ENCODE measurements at regions not wholly inside any gene's neighbourhood (a gene's known extent, or its start where the extent isn't known, plus 50 kb on each side); places are given as distances from the start of the nearest gene placed in this dataset.

DNA sequence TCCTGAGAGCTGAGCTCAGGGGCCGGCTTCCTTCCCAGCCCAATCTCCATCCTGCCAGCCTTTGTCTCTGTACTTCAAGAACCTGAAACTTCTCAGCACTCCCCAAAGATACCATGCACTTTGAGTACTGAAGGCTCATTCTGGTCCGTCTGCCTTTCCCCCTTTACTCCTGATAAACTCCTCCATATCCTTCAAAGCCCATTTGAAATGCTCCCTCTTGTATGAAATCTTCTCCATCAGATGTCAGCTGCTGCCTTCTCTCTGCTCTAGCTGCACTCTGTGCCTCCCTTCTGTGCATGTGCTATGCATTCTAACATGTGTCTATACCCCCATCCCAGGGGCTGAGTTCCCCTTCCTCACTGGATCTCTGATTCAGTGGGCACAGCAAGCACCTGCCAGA lies 52.1 kb downstream of the PITPNM2 start:
- Mint-ChIP-seq H3K4me1 (ENCODE audit: low read depth, unreplicated experiment) (peaks cover 15% of the 10 kb centered on the region), H3K36me3 (ENCODE audit: insufficient read depth, unreplicated experiment) (no peaks in the 10 kb centered on the region)

DNA sequence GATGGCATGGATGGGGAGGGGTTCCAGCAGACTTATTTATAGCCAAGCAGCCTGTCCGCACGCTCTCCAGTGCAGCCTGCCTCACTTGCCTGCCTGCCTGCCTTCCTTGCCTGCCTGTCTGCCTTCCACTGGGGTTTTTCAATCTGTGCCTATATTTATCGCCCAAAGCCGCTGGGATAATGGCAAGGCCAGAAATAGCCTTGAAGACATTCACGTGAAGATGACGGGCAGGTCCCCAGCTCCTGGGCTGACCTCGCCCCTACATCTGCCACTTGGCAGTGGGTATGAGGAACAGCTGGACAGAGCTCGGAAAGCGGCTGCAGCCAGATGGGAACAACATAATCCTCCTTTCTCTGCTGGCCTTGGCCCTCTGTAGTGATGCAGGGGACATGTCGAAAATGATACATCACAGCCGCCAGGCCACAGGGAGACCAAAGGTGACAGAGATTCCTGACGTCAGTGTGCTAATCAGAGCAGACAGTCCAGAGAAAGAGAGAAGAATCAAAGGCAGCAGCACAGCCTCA lies 53.3 kb downstream of the PITPNM2 start:
- Mint-ChIP-seq H3K27me3 (ENCODE audit: insufficient read depth, unreplicated experiment) (no peaks in the 10 kb centered on the region), H3K27ac (ENCODE audit: unreplicated experiment) (no peak overlapping the region), H3K4me1 (ENCODE audit: low read depth, unreplicated experiment) (peaks cover 15% of the 10 kb centered on the region), H3K36me3 (ENCODE audit: insufficient read depth, unreplicated experiment) (peaks cover 6% of the 10 kb centered on the region), H3K4me3 (ENCODE audit: unreplicated experiment) (no peak overlapping the region), H3K9me3 (ENCODE audit: unreplicated experiment) (no peaks in the 10 kb centered on the region)
- TF ChIP-seq, protein P1, sequence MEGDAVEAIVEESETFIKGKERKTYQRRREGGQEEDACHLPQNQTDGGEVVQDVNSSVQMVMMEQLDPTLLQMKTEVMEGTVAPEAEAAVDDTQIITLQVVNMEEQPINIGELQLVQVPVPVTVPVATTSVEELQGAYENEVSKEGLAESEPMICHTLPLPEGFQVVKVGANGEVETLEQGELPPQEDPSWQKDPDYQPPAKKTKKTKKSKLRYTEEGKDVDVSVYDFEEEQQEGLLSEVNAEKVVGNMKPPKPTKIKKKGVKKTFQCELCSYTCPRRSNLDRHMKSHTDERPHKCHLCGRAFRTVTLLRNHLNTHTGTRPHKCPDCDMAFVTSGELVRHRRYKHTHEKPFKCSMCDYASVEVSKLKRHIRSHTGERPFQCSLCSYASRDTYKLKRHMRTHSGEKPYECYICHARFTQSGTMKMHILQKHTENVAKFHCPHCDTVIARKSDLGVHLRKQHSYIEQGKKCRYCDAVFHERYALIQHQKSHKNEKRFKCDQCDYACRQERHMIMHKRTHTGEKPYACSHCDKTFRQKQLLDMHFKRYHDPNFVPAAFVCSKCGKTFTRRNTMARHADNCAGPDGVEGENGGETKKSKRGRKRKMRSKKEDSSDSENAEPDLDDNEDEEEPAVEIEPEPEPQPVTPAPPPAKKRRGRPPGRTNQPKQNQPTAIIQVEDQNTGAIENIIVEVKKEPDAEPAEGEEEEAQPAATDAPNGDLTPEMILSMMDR (IDR thresholded peaks at IDR 0.05; ENCODE audit: insufficient read depth in 1 of 2, low read depth in 1 of 2, low read length in 1 of 2, severe bottlenecking in 1 of 2, unreplicated experiment in 1 of 2) = no peak
- intact Hi-C loops (cut with micrococcal nuclease; ENCODE audit: unreplicated experiment) = loop anchor here (10.0 kb wide), 1 partner anchor 47 kb away; no protein-coding TSS in a partner anchor
- POLR2A ChIA-PET = no interaction called here
- Histone ChIP-seq H3K36me3 (ENCODE audit: control insufficient read depth, insufficient read depth, low read length) (no peaks in the 10 kb centered on the region), H3K9me3 (no peaks in the 10 kb centered on the region), H3K4me3 (ENCODE audit: low read depth, low read length) (no peak overlapping the region), H3K4me1 (peaks cover 20% of the 10 kb centered on the region), H3K27me3 (replicated peaks; ENCODE audit: control insufficient read depth, insufficient read depth, low read length) (no peaks in the 10 kb centered on the region)
- no TSS peak for BruUV-seq (replicated peaks)
- CTCF ChIA-PET = no interaction called here
- DNase-seq = no peak

More for the DNA sequence above, 52.1 kb downstream of the PITPNM2 start:
- H3K27me3 ChIP-seq (replicated peaks; ENCODE audit: control insufficient read depth, insufficient read depth, low read length) = no peaks in the 10 kb centered on the region
- H3K9me3 ChIP-seq = no peaks in the 10 kb centered on the region
- no peak for DNase-seq
- Mint-ChIP-seq H3K27me3 (ENCODE audit: insufficient read depth, unreplicated experiment) (no peaks in the 10 kb centered on the region), H3K4me3 (ENCODE audit: unreplicated experiment) (no peak overlapping the region), H3K27ac (ENCODE audit: unreplicated experiment) (no peak overlapping the region), H3K9me3 (ENCODE audit: unreplicated experiment) (no peaks in the 10 kb centered on the region)
- no TSS peak for BruUV-seq (replicated peaks)
- no peaks in the 10 kb centered on the region for H3K36me3 ChIP-seq (ENCODE audit: control insufficient read depth, insufficient read depth, low read length)
- H3K4me1 ChIP-seq = peaks cover 18% of the 10 kb centered on the region
- no peak overlapping the region for H3K4me3 ChIP-seq (ENCODE audit: low read depth, low read length)
- ChIA-PET CTCF (no interaction called here), POLR2A (no interaction called here)
- intact Hi-C loops (cut with micrococcal nuclease; ENCODE audit: unreplicated experiment) = loop anchor here (10.0 kb wide), 1 partner anchor 46 kb away; no protein-coding TSS in a partner anchor
- TF ChIP-seq, protein P1 (IDR thresholded peaks at IDR 0.05; ENCODE audit: insufficient read depth in 1 of 2, low read depth in 1 of 2, low read length in 1 of 2, severe bottlenecking in 1 of 2, unreplicated experiment in 1 of 2) = no peak

DNA sequence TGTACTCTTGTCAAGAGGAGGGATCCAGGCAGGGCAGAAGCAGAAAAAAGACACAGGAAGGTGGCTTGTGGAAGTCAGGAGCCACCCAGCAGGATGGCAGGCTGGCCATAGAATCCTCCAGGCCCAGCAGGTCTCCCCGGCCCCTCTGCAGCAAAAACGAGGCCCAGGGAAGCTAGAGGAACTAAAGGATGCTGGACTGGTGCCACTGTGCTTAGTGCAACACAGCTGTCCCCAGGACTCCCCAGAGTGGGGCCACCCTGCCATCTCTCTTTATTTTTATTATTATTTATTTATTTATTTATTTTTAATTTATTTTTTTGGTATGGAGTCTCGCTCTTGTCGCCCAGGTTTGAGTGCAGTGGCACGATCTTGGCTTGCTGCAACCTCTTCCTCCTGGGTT lies 54.1 kb downstream of the PITPNM2 start:
- Mint-ChIP-seq H3K9me3 (ENCODE audit: unreplicated experiment) (no peaks in the 10 kb centered on the region), H3K4me3 (ENCODE audit: unreplicated experiment) (no peak overlapping the region), H3K4me1 (ENCODE audit: low read depth, unreplicated experiment) (peaks cover 15% of the 10 kb centered on the region), H3K36me3 (ENCODE audit: insufficient read depth, unreplicated experiment) (peaks cover 6% of the 10 kb centered on the region), H3K27ac (ENCODE audit: unreplicated experiment) (no peak overlapping the region), H3K27me3 (ENCODE audit: insufficient read depth, unreplicated experiment) (no peaks in the 10 kb centered on the region)
- H3K4me1 ChIP-seq = peaks cover 21% of the 10 kb centered on the region
- POLR2A ChIA-PET = no interaction called here
- TF ChIP-seq, protein P1 (IDR thresholded peaks at IDR 0.05; ENCODE audit: insufficient read depth in 1 of 2, low read depth in 1 of 2, low read length in 1 of 2, severe bottlenecking in 1 of 2, unreplicated experiment in 1 of 2) = no peak
- CTCF ChIA-PET = no interaction called here
- no peak for DNase-seq
- no peaks in the 10 kb centered on the region for H3K9me3 ChIP-seq
- H3K36me3 ChIP-seq (ENCODE audit: control insufficient read depth, insufficient read depth, low read length) = no peaks in the 10 kb centered on the region
- intact Hi-C loops (cut with micrococcal nuclease; ENCODE audit: unreplicated experiment) = loop anchor here (10.0 kb wide), 1 partner anchor 48 kb away; no protein-coding TSS in a partner anchor
- BruUV-seq (replicated peaks) = no TSS peak
- no peak overlapping the region for H3K4me3 ChIP-seq (ENCODE audit: low read depth, low read length)
- no peaks in the 10 kb centered on the region for H3K27me3 ChIP-seq (replicated peaks; ENCODE audit: control insufficient read depth, insufficient read depth, low read length)

Measured in Caco-2 (cell line).